Activated T-cell treated with anti-CD3 and anti-CD28 coated beads, Interleukin-2, amount 50 U/mL, for 4 hours (primary cell): ENCODE measurements at regions not wholly inside any gene's neighbourhood (a gene's known extent, or its start where the extent isn't known, plus 50 kb on each side); places are given as distances from the start of the nearest gene placed in this dataset.
"Not testable (repeated sequence)": the region's sequence is repeated elsewhere in the genome, so short reads cannot be mapped to it uniquely, and the experiment has no call there.

Source experiments
- ATAC-seq, 2 donors: fragments of 200-7000 bp; cut with Tn5 transposase; one replicate each; pipeline ENCODE4 v1.10.0; 2021
- DNase-seq: peaks from one replicate; pipeline ENCODE4 v3.0.0-alpha.2; 2020
- H3K27me3 Mint-ChIP-seq: one replicate; pipeline ENCODE4 v1.8.0; 2021; ENCODE audit warnings: low read depth, mixed read lengths
- H3K36me3 Mint-ChIP-seq: one replicate; pipeline ENCODE4 v1.8.0; 2022; ENCODE audit warnings: mixed read lengths; ENCODE audit not compliant: insufficient read depth
- H3K4me1 Mint-ChIP-seq: one replicate; pipeline ENCODE4 v1.8.0; 2021; ENCODE audit warnings: low read depth, mixed read lengths
- H3K4me3 Mint-ChIP-seq: one replicate; pipeline ENCODE4 v1.8.0; 2021; ENCODE audit warnings: mild to moderate bottlenecking, moderate library complexity, mixed read lengths
- H3K9me3 Mint-ChIP-seq: one replicate; pipeline ENCODE4 v1.8.0; 2021; ENCODE audit warnings: mixed read lengths

- Mint-ChIP-seq H3K36me3 (no peaks in the 10 kb centered on the region), H3K9me3 (no peaks in the 10 kb centered on the region), H3K4me3 (no peak overlapping the region), H3K4me1 (no peaks in the 10 kb centered on the region), H3K27me3 (peaks cover 3% of the 10 kb centered on the region)
- ATAC-seq: no peak
- DNase-seq: no peak
Observed at GRCh38 chr2:71971493-71971892, 176.2 kb downstream of the CYP26B1 start.

- ATAC-seq (no peak), DNase-seq (no peak)
- peaks cover 2% of the 10 kb centered on the region for H3K27me3 Mint-ChIP-seq
- H3K4me1 Mint-ChIP-seq: no peaks in the 10 kb centered on the region
- H3K9me3 Mint-ChIP-seq: no peaks in the 10 kb centered on the region
- no peaks in the 10 kb centered on the region for H3K36me3 Mint-ChIP-seq
- no peak overlapping the region for H3K4me3 Mint-ChIP-seq
Observed at GRCh38 chr2:71965530-71965929, 182.1 kb downstream of the CYP26B1 start.

- no peak for DNase-seq
- ATAC-seq: no peak
- Mint-ChIP-seq H3K9me3 (peaks cover 9% of the 10 kb centered on the region), H3K27me3 (peaks cover 2% of the 10 kb centered on the region), H3K36me3 (no peaks in the 10 kb centered on the region), H3K4me3 (no peak overlapping the region), H3K4me1 (no peaks in the 10 kb centered on the region)
Observed at GRCh38 chr2:71962911-71963694, 184.6 kb downstream of the CYP26B1 start.

- H3K4me3 Mint-ChIP-seq: no peak overlapping the region
- H3K27me3 Mint-ChIP-seq: peaks cover 2% of the 10 kb centered on the region
- no peaks in the 10 kb centered on the region for H3K4me1 Mint-ChIP-seq
- H3K36me3 Mint-ChIP-seq: no peaks in the 10 kb centered on the region
- DNase-seq: no peak
- H3K9me3 Mint-ChIP-seq: peaks cover 14% of the 10 kb centered on the region
- no peak for ATAC-seq
Observed at GRCh38 chr2:71962350-71962749, 185.3 kb downstream of the CYP26B1 start.

GRCh38 chr2:71961289-71962027 is 186.2 kb downstream of the CYP26B1 start:
- DNase-seq (no peak), ATAC-seq (no peak)
- H3K27me3 Mint-ChIP-seq: peaks cover 2% of the 10 kb centered on the region
- H3K4me1 Mint-ChIP-seq: no peaks in the 10 kb centered on the region
- no peaks in the 10 kb centered on the region for H3K36me3 Mint-ChIP-seq
- no peak overlapping the region for H3K4me3 Mint-ChIP-seq
- peaks cover 17% of the 10 kb centered on the region for H3K9me3 Mint-ChIP-seq

- DNase-seq: no peak
Observed at GRCh38 chr2:71959494-71959893, 188.2 kb downstream of the CYP26B1 start.

GRCh38 chr2:71958426-71958825 is 189.2 kb downstream of the CYP26B1 start:
- H3K4me1 Mint-ChIP-seq, H3K36me3 Mint-ChIP-seq, H3K27me3 Mint-ChIP-seq, H3K4me3 Mint-ChIP-seq, DNase-seq, ATAC-seq: not testable (repeated sequence)
- H3K9me3 Mint-ChIP-seq: peaks cover 21% of the 10 kb centered on the region

More at GRCh38 chr2:71959494-71959893, 188.2 kb downstream of the CYP26B1 start:
- Mint-ChIP-seq H3K4me1 (no peaks in the 10 kb centered on the region), H3K36me3 (no peaks in the 10 kb centered on the region), H3K4me3 (no peak overlapping the region), H3K9me3 (peaks cover 21% of the 10 kb centered on the region), H3K27me3 (peaks cover 2% of the 10 kb centered on the region)
- no peak for ATAC-seq

- DNase-seq (no peak), ATAC-seq (no peak)
- Mint-ChIP-seq H3K36me3 (no peaks in the 10 kb centered on the region), H3K9me3 (peaks cover 8% of the 10 kb centered on the region), H3K4me1 (no peaks in the 10 kb centered on the region), H3K27me3 (peaks cover 6% of the 10 kb centered on the region), H3K4me3 (no peak overlapping the region)
Observed at GRCh38 chr2:71952572-71953188, 195.0 kb downstream of the CYP26B1 start.

- H3K9me3 Mint-ChIP-seq: peaks cover 6% of the 10 kb centered on the region
- no peak for DNase-seq
- peaks cover 6% of the 10 kb centered on the region for H3K27me3 Mint-ChIP-seq
- ATAC-seq: no peak
- no peaks in the 10 kb centered on the region for H3K4me1 Mint-ChIP-seq
- H3K4me3 Mint-ChIP-seq: no peak overlapping the region
- no peaks in the 10 kb centered on the region for H3K36me3 Mint-ChIP-seq
Observed at GRCh38 chr2:71951718-71952404, 195.8 kb downstream of the CYP26B1 start.

GRCh38 chr2:71951083-71951468 is 196.6 kb downstream of the CYP26B1 start:
- H3K9me3 Mint-ChIP-seq: peaks cover under 1% of the 10 kb centered on the region
- H3K4me3 Mint-ChIP-seq: no peak overlapping the region
- DNase-seq (no peak), ATAC-seq (no peak)
- no peaks in the 10 kb centered on the region for H3K4me1 Mint-ChIP-seq
- H3K36me3 Mint-ChIP-seq: no peaks in the 10 kb centered on the region
- H3K27me3 Mint-ChIP-seq: peaks cover 6% of the 10 kb centered on the region

- no peaks in the 10 kb centered on the region for H3K36me3 Mint-ChIP-seq
- ATAC-seq: no peak
- H3K4me1 Mint-ChIP-seq: no peaks in the 10 kb centered on the region
- no peak overlapping the region for H3K4me3 Mint-ChIP-seq
- no peaks in the 10 kb centered on the region for H3K9me3 Mint-ChIP-seq
- no peak for DNase-seq
- peaks cover 6% of the 10 kb centered on the region for H3K27me3 Mint-ChIP-seq
Observed at GRCh38 chr2:71950256-71951082, 197.2 kb downstream of the CYP26B1 start.

- Mint-ChIP-seq H3K9me3 (no peaks in the 10 kb centered on the region), H3K36me3 (no peaks in the 10 kb centered on the region), H3K4me3 (no peak overlapping the region), H3K4me1 (no peaks in the 10 kb centered on the region), H3K27me3 (peaks cover 6% of the 10 kb centered on the region)
- no peak for ATAC-seq
- no peak for DNase-seq
Observed at GRCh38 chr2:71949537-71949798, 198.2 kb downstream of the CYP26B1 start.

GRCh38 chr2:71948781-71949536 is 198.7 kb downstream of the CYP26B1 start:
- Mint-ChIP-seq H3K27me3 (peaks cover 2% of the 10 kb centered on the region), H3K4me3 (no peak overlapping the region), H3K4me1 (no peaks in the 10 kb centered on the region), H3K9me3 (no peaks in the 10 kb centered on the region), H3K36me3 (no peaks in the 10 kb centered on the region)
- ATAC-seq: no peak
- no peak for DNase-seq
